Liver (tissue), 3 donors: ENCODE measurements at regions not wholly inside any gene's neighbourhood (a gene's known extent, or its start where the extent isn't known, plus 50 kb on each side); places are given as distances from the start of the nearest gene placed in this dataset.

ENCODE experiments used
- EGR1 ChIP-seq, 2 donors: IDR thresholded peaks; 2 replicates each; pipeline ENCODE4 v1.6.1; 2016 to 2018; ENCODE audit warnings: antibody characterized with exemption in 2 of 2, low read depth in 2 of 2
- FOXA1 ChIP-seq: IDR thresholded peaks from 2 replicates; pipeline ENCODE4 v1.6.1; 2016; ENCODE audit warnings: antibody characterized with exemption
- FOXA2 ChIP-seq: IDR thresholded peaks from 2 replicates; pipeline ENCODE4 v1.6.1; 2016; ENCODE audit warnings: antibody characterized with exemption
- RAD21 ChIP-seq, 2 donors: IDR thresholded peaks; 2 replicates each; pipeline ENCODE4 v1.6.1; 2016; ENCODE audit warnings: antibody characterized with exemption in 2 of 2, mild to moderate bottlenecking in 2 of 2
- SP1 ChIP-seq: IDR thresholded peaks from 2 replicates; pipeline ENCODE4 v1.6.1; 2018; ENCODE audit warnings: antibody characterized with exemption, mild to moderate bottlenecking
- YY1 ChIP-seq: IDR thresholded peaks from 2 replicates; pipeline ENCODE4 v1.6.1; 2016; ENCODE audit warnings: antibody characterized with exemption, mild to moderate bottlenecking
- TF ChIP-seq, protein P1 (sequence below): fragments of 150-350 bp; IDR thresholded peaks from 2 replicates; pipeline ENCODE4 v1.5.1; 2017; ENCODE audit warnings: improper control_type of control experiment, low read depth, low read length; ENCODE audit not compliant: missing input control
- TF ChIP-seq, protein P2 (sequence below): IDR thresholded peaks from 2 replicates; pipeline ENCODE4 v1.6.1; 2016; ENCODE audit warnings: antibody characterized with exemption
- donor health status: healthy.
- donor health status: healthy.

DNA sequence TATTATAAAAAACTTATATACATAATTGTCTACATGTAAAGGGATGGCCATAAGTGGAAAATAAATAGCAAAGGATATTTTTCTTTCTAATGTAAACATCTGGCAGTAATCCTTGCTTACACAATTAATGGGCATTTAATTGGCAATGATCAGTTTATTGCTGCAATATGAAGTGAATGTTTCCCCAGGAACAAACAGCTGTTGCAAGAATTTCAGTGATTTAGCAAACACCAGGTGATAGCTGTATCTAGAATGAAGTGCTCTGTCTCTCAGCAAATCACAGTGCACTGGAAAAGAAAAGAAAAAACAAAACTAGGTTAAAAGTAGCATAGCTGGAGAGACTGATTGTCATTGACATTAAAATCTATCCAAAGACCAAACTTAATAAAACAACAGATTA, 594.5 kb upstream of the ARRDC3 start:
- TF ChIP-seq RAD21 (IDR thresholded peaks at IDR 0.05) (no peak), EGR1 (IDR thresholded peaks at IDR 0.05; ENCODE audit: low read depth in 2 of 2) (no peak), SP1 (no peak), YY1 (no peak), FOXA1 (no peak), FOXA2 (no peak)
- TF ChIP-seq, protein P1, sequence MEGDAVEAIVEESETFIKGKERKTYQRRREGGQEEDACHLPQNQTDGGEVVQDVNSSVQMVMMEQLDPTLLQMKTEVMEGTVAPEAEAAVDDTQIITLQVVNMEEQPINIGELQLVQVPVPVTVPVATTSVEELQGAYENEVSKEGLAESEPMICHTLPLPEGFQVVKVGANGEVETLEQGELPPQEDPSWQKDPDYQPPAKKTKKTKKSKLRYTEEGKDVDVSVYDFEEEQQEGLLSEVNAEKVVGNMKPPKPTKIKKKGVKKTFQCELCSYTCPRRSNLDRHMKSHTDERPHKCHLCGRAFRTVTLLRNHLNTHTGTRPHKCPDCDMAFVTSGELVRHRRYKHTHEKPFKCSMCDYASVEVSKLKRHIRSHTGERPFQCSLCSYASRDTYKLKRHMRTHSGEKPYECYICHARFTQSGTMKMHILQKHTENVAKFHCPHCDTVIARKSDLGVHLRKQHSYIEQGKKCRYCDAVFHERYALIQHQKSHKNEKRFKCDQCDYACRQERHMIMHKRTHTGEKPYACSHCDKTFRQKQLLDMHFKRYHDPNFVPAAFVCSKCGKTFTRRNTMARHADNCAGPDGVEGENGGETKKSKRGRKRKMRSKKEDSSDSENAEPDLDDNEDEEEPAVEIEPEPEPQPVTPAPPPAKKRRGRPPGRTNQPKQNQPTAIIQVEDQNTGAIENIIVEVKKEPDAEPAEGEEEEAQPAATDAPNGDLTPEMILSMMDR: no peak
- TF ChIP-seq, protein P2, sequence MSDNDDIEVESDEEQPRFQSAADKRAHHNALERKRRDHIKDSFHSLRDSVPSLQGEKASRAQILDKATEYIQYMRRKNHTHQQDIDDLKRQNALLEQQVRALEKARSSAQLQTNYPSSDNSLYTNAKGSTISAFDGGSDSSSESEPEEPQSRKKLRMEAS: no peak
